GM12864 (cell line): ENCODE measurements at regions not wholly inside any gene's neighbourhood (a gene's known extent, or its start where the extent isn't known, plus 50 kb on each side); places are given as distances from the start of the nearest gene placed in this dataset.

Experiments
- DNase-seq: peaks from one replicate; pipeline ENCODE4 v3.0.0-alpha.2; 2011; ENCODE audit warnings: low read depth
- H3K4me3 ChIP-seq: 2 replicates; pipeline ENCODE4 v1.5.1; 2011; ENCODE audit warnings: mild to moderate bottlenecking, low read depth, low read length, control low read depth
- CTCF ChIP-seq: IDR thresholded peaks from 2 replicates; pipeline ENCODE4 v1.5.1; 2011; ENCODE audit warnings: low read depth, mild to moderate bottlenecking, moderate library complexity, low read length, control low read depth, inconsistent platforms; ENCODE audit errors: missing control alignments

GRCh38 chr20:11553603-11554002 lies 364.1 kb upstream of the BTBD3 start:
- no peak for DNase-seq
- TF ChIP-seq CTCF, result no peak

DNA sequence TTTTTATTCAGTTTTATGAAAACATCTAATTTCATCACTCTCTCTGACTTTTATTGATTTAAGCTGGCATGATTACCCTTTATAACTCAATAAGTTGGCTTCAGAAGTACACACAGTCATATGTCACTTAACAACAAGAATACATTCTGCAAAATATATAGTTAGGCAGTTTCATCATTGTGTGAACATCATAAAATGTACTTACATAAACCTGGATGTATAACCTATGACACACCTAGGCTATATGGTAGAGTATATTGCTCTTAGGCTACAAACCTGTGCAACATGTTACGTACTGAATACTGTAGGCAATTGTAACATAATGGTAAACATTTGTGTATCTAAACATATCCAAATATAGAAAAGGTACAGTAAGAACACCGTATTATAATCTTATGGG lies 362.2 kb upstream of the BTBD3 start:
- no peak overlapping the region for H3K4me3 ChIP-seq
- TF ChIP-seq CTCF, result no peak
- no peak for DNase-seq

More at GRCh38 chr20:11553603-11554002, 364.1 kb upstream of the BTBD3 start:
- no peak overlapping the region for H3K4me3 ChIP-seq

- no peak for DNase-seq
- H3K4me3 ChIP-seq, result no peak overlapping the region
- no peak for TF ChIP-seq CTCF
Measured at GRCh38 chr20:11556410-11556809, 361.3 kb upstream of the BTBD3 start.

DNA sequence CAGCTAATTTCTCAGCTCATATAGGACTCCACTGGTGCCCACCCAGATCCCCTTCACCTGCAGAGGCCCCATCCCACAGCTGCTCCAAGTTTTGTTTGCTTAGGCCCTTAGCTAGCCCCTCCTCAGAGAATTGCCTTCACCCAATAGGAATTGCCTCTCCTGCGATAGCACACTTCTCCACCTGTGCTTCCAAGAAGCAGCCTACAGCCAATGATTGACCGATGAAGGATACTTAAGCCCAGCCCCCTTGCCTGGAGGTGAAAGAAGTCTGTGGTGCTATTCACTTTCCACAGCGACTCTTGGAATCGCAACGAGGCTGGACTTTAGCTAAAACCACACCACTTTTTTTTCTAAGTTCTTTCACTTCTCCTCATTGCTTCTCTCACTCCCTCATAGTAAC lies 353.2 kb upstream of the BTBD3 start:
- no peak overlapping the region for H3K4me3 ChIP-seq
- no peak for DNase-seq
- no peak for TF ChIP-seq CTCF

DNA sequence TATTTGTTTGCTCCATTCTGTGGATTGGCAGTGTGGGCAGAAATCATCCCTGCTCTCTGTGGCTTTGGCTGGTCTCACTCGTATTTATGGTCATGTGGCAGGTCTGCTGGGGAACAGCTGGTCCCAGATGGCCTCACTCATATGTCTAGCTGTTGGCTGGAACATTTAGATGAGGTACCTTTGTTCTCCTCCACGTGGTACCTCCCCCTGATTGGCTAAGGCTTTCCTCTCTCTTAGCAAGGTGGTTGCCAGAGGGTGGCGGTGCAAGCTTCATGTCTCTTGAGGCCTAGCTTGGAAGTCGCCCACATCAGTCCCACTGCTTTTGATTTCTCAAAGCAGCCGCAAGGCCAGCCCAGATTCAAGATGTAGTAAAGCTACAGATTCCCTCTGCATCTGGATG lies 348.5 kb upstream of the BTBD3 start:
- H3K4me3 ChIP-seq, result no peak overlapping the region
- no peak for DNase-seq
- no peak for TF ChIP-seq CTCF

GRCh38 chr20:11573507-11573906 lies 344.2 kb upstream of the BTBD3 start:
- no peak for DNase-seq
- no peak overlapping the region for H3K4me3 ChIP-seq
- no peak for TF ChIP-seq CTCF

GRCh38 chr20:11581271-11581670 lies 336.4 kb upstream of the BTBD3 start:
- TF ChIP-seq CTCF, result no peak
- DNase-seq, result no peak
- no peak overlapping the region for H3K4me3 ChIP-seq
